AG08395 (cell line): ENCODE measurements at regions not wholly inside any gene's neighbourhood (a gene's known extent, or its start where the extent isn't known, plus 50 kb on each side); places are given as distances from the start of the nearest gene placed in this dataset.
"Not testable (repeated sequence)": the region's sequence is repeated elsewhere in the genome, so short reads cannot be mapped to it uniquely, and the experiment has no call there.

Experiments used
- DNase-seq: peaks from one replicate; pipeline ENCODE4 v3.0.0; 2012; ENCODE audit warnings: mixed read lengths, low spot score

- DNase-seq, result no peak
Measured at GRCh38 chr14:51342226-51342625, 102.2 kb downstream of the TMX1 start.

- no peak for DNase-seq
Measured at GRCh38 chr14:51351997-51352396, 112.0 kb downstream of the TMX1 start.

- DNase-seq, result no peak
Measured at GRCh38 chr14:51353901-51354300, 113.9 kb downstream of the TMX1 start.

GRCh38 chr14:51354846-51355245, 114.8 kb downstream of the TMX1 start:
- DNase-seq, result no peak

GRCh38 chr14:51356381-51356780, 116.3 kb downstream of the TMX1 start:
- no peak for DNase-seq

GRCh38 chr14:51357250-51357649, 117.2 kb downstream of the TMX1 start:
- no peak for DNase-seq

- no peak for DNase-seq
Measured at GRCh38 chr14:51360592-51360991, 120.5 kb downstream of the TMX1 start.

- DNase-seq, result no peak
Measured at GRCh38 chr14:51365241-51365965, 125.4 kb downstream of the TMX1 start.

- not testable (repeated sequence) for DNase-seq
Measured at GRCh38 chr14:51366460-51366859, 126.4 kb downstream of the TMX1 start.

GRCh38 chr14:51366866-51367599, 127.0 kb downstream of the TMX1 start:
- not testable (repeated sequence) for DNase-seq

- DNase-seq, result peak; percentile 66
Measured at GRCh38 chr14:51367600-51367931, 127.5 kb downstream of the TMX1 start.

GRCh38 chr14:51368721-51369163, 128.7 kb downstream of the TMX1 start:
- DNase-seq, result peak; percentile 89

- DNase-seq, result no peak
Measured at GRCh38 chr14:51369814-51370213, 129.8 kb downstream of the TMX1 start.

- no peak for DNase-seq
Measured at GRCh38 chr14:51370758-51371386, 130.8 kb downstream of the TMX1 start.

GRCh38 chr14:51377186-51377585, 137.1 kb downstream of the TMX1 start:
- DNase-seq, result not testable (repeated sequence)

- DNase-seq, result no peak
Measured at GRCh38 chr14:51382506-51382905, 142.5 kb downstream of the TMX1 start.

GRCh38 chr14:51386411-51386810, 146.4 kb downstream of the TMX1 start:
- DNase-seq, result no peak

- DNase-seq, result peak; percentile 45
Measured at GRCh38 chr14:51386983-51387735, 147.1 kb downstream of the TMX1 start.

GRCh38 chr14:51392416-51392815, 152.4 kb downstream of the TMX1 start:
- DNase-seq, result no peak

GRCh38 chr14:51394384-51394783, 154.3 kb downstream of the TMX1 start:
- peak; percentile 67 for DNase-seq

- DNase-seq, result no peak
Measured at GRCh38 chr14:51394804-51395203, 154.8 kb downstream of the TMX1 start.

- peak; percentile 71 for DNase-seq
Measured at GRCh38 chr14:51395361-51395849, 155.4 kb downstream of the TMX1 start.
